CD4-positive, alpha-beta T cell treated with Interleukin-4 for 4 hours (primary cell): ENCODE measurements at regions not wholly inside any gene's neighbourhood (a gene's known extent, or its start where the extent isn't known, plus 50 kb on each side); places are given as distances from the start of the nearest gene placed in this dataset.

Source experiments
- DNase-seq: peaks from one replicate; pipeline ENCODE4 v3.0.0-alpha.2; 2020

DNA sequence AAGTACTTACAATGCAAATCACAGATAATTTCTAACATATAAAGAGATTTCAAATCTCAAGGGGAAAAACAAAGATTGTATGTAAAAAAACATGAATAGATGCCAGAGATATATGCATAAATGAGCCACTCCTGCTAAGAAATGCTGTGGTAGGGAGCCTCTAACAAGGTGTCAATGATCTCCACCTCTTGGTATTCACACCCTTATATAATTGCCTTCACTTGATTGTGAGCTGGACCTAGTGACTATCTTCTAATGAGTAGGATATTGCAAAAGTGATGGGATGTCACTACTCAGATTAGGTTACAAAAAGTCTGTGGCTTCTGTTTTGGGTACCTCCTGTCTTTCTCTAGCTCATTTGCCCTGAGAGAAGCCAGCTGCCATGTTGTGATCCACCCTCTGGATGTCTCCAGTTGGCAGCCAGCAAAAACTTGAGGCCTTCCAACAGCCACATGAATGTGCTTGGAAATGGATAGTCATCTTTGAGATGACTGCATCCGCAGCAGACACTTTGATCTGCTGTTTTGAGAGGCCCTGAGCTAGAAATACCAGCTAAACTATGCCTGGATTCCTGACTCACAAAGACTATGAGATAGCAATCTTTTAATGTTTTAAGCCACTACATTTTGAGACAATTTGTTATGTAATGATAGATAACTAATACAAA is 196.1 kb upstream of the FGGY start:
- DNase-seq = no peak

DNA sequence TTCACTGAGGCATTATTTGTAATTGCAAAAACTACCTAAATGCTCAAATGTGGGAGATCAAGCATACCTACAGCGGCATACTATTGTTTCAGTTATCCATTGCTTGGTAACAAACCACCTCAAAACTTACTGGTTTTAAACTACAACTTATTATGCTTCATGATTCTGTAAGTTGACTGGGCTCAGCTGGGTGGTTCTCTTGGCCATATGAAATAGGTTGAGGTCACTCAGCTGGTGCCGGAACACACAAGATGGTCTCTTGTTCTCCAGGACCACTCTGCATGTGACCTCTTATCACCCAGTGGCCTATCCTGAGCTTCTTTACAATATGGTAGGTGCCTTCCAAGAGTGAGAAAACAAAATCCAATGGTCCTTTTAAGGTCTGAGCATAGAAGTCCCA is 195.4 kb upstream of the FGGY start:
- DNase-seq = no peak

DNA sequence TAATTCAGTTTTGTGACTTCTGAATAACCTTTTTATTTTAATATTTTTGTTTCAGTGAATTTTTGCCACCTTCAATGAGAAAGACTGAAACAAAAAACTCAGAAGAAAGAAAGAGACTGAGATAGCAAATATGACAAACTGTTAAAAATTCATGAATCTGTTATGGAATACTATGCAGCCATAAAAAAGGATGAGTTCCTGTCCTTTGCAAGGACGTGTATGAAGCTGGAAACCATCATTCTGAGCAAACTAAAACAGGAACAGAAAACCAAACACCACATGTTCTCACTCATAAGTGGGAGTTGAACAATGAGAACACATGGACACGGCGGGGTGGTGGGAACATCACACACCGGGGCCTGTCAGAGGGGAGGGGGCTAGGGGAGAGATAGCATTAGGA is 193.4 kb upstream of the FGGY start:
- DNase-seq = no peak

DNA sequence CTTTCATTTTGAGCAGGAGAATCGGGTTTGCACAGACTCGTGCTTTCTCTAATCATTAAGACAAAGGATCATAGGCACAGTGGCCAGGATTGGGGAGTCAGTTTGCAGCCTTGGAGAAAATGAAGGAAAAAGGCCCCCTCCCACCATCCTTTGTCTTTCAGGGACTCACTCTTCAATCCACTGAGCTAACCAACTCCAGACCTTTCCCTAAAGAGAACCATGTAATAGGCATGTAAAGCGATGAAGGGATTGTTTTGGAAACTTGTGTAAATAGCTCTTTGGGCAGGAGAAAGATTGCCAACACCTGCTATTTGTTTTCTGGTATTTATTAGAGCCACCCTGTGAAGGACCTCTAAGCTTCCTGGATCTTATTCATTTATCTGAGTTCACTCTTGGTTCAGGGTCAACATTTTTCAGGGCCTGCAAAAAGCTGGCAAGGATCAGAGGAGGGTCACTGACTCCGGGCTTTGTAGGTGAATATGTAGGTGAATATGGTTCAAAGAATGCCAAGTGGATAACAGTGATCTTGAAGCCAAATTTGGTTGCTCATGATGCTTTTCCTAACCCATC is 192.6 kb upstream of the FGGY start:
- DNase-seq = no peak

DNA sequence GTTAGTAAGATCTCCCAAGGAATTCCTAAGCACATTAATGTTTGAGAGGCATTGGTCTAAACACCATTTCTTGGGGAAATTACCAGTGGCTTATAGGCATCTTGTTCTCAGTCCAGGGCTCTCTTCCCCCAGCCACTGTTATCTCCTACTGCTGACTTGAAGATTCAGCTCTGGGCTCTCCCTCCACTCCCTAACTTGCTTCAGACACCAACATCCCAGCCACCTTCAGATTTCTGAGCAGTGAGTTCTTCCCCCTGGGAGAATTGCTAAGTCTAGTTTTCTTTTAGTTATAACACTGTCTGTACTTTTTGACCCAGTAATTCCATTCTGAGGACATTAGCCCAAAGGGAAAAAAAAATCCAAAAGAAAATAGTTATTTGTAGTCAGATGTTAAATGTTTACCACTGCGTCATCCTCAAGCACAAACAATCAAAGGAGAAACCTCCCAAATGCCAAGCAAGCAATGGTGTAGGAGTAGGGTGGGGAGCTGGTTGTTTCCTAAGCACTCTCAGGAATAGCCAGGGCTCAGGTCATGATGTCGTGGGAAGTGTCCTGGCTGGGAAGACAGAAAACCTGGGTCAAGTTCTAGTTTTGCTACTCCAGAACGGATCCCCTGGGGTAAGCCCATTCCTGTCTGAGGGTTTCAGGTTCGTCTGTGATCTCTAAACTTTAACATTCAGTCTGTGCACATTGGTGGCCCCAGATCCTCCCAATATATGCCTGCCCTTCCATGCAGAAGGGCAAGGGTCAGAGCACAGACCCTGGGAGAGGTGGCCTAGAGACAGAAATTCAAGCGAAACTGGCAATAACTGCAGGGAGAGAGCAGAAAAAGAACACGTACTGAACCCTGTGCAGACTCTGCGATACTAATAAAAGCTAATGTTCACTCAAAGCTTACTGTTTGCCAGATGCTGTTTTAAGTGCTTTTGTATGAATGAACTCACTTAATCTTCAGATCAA is 191.1 kb upstream of the FGGY start:
- no peak for DNase-seq

DNA sequence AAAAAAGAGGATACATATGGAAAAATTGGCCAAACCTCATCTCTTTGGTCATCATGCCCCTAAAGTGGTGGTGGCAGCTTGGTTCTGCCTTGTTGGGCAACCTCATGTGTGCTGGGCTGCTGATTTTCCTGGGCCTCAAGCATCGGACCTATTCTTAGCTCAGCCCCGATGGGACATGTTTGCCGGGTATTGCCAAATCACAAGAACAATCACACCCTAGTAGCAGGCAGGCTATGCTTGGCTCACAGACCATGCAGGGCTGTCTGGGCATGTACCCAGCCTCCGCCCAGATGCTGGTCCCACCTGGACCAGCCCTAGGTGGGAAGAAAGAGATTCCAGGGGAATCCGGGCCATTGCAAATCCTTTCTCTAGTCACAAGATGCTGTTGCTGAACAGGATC is 189.4 kb upstream of the FGGY start:
- DNase-seq = no peak

DNA sequence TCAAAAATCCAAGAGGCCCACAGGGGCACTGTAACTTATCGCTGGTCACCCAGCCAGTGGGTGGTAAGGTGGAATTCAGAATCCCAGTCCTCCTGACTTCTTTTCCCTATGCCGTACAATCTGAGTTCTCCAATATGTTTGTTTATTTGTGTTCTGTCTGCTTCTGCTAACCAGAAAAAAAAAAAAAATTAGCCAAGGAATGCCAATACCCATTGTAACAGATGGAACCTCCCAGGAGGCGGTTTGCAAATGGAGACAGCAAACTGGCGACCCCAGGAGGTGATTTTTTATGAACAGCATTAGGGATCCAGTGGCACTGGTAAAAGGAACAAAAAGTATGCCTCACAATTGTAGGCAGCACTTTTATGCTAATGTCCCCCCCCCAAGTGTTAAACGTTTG is 189.0 kb upstream of the FGGY start:
- DNase-seq = no peak

DNA sequence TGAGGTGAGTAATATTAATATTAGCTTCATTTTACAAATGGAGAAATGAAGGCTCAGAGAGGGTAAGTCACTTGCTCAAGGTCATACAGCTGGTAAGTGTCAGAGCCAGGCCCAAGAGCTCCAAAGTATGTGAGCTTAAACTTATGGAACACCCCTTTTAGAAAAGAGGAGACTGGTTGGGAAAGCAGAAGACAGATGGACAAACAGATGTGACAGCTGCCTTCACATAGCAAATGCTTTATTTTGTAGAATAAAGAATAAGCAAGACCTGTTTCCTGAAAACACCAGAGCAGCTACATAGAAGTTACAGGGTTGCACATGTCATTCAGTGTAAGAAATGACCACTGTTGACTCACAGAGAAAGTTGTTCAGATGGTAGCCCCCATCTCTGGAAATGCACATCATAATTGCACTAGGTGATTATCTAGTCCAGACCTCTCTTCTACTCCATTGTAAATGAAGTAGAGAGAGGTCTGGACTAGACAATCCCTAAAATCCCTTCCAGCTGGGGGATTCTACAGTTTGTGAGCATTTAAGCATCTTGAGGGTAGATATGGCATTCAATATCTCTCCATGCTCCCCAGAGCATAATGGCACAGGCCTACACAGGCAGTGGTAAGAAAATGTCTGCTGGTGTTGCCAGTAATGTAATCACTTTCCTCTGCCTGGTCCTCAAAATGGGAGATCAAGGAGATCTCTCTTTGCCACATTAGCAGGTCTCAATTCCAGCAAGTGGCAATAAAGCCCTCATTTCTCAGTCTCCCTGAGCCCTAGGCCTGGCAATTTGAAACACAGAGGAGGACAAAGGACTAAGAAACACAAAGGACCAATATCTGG is 188.2 kb upstream of the FGGY start:
- no peak for DNase-seq

DNA sequence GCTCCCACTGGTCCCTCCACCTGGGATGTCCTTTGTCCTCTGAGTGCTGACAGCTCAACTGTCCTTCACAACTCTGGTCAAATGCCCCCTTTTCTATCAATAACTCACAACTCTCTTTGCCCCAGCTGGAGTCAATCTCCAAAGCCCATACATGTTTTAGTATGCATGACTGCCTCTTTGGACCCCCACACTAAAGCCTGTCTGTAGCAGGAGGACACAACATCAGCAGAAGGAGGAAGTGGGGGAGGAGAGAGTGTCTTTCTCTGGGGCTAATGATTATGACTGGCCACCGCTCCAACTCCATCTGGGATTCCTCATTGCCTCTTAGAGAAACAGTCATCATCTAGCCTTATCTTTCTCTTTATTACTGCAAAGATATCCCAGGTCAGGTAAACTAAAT is 186.6 kb upstream of the FGGY start:
- no peak for DNase-seq

DNA sequence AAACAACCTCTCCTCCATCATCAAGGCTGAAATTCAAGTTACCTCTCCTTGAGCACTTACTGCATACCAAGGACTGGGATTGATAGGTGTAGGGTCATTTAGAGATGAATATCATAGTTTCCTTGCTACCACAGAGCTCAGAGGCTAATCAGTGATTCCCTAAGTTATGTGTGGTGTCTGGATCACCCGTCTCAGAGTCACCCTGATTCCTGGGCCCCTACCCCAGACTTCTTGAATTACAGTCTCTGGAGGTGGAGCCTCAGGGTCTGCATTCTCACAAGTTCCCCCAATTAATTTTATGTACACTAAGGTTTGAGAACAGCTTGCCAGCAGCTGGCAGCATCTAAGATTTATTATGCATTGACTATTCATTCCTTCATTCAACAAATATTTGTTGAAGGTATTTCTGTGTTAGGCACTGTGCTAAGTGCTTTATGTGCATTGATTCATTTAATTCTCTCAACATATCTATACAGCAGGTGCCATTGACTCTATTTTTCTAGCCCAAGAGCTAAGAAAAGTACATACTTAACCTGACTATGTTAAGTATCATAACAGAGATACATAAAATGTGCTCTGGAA is 182.9 kb upstream of the FGGY start:
- no peak for DNase-seq

DNA sequence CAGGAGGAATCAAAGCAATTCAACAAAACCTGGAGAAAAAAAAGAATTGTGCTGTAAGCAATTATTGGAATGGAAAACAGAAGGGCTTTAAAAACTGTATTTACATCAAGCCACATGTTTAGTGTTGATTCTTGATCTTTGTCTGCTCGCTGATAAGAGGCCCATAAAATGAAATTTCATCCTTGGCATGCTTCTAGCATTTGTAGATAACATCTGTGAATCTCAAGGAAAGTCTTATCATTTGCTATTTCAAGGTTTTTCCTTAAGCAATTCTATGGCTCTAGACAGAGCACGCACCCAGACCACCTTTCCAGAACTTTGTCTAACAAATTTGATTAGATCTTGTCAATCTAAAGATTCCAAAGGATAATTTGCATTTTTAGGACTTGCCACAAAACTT is 181.0 kb upstream of the FGGY start:
- no peak for DNase-seq

DNA sequence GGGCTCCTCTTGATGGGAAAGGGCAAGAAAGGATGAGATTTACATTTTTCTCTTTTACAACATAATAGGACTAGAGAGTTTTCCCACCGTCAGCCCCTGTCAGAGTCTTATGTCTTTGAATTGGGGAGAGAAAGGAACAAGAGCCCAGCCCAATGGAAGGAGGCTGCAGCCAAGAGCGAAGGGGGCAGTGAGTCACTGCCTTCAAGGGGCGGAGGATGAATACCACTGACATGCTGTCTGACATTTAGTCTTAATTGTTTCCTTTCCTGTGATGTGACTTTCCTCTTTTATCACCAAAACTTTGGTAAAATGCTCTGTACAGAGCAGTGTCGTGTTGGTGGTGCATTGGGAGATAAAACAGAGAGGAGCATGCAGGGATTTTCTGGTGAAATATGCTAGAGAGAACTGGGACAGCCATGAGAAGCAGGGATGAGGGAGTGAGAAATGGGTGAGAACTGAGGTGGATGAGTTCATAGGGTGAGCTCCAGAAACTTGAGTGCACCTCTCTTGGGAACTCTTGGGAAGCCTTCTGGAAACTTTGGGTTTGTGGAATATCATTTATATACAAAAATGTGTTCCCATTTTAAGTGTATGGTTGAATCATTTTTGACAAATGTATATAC is 179.9 kb upstream of the FGGY start:
- no peak for DNase-seq

DNA sequence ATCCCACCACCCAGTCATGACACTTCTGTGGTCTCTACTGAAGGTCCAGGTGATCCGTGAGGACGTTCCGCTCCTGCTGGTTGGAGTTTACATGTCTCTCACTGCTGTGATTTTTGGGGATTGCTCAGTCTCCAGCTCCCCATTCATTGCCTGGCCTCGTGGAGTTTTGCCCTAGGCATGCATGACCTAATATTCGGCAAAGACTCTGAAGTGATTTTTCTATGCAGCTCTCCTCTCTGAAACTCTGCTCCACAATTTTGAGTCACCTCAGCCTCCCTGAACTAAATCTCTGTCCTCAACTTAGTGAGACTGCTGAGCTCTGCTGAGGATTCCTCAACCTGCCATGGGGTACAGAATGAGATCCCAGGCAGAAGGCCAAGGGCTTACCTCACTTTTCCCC is 174.4 kb upstream of the FGGY start:
- no peak for DNase-seq

DNA sequence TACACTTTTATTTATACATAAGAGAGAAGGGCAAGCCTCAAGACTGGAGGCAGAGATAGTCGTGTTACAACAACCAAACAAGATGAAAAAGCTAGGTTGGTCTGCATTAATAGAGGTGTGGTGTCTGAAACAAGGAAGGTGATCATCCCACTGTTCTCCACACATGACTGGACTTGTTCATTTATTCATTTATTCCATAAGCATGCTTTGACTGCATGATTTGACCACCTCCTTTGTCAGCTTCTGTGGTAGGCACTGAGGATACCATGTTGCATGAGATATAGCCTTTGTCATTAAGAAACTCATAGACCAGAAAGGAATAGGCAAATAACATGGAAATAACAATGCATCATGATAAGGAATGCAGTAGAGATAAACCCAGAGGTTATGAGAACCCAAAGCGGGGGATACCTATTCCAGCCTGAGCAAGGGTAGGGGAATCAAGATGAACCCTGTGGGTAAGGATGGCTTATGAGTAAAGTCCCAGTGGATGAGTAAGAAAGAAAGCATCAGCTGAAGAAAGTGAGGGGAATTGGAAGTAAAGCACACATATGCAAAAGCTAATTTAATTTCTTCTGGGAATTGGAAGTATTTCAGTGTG is 173.7 kb upstream of the FGGY start:
- DNase-seq = no peak

DNA sequence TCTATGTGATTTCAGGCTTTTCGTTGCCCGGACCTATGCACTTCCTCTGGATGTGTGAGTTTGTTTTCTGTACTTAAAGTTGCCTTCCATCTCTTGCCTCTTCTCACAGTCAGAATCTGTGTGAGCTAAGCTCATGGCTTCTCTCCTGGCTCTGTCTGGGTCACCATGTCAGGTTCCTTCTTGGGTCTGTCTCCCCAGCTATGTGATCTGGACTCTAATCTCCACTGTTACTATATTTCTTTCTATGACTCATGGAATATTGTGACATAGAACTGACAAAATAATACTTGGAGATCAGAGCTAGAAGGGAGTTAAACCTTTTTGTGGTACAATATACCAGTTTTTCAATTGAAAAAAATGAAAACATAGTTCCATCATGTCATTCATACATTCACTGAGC is 172.7 kb upstream of the FGGY start:
- DNase-seq = no peak

DNA sequence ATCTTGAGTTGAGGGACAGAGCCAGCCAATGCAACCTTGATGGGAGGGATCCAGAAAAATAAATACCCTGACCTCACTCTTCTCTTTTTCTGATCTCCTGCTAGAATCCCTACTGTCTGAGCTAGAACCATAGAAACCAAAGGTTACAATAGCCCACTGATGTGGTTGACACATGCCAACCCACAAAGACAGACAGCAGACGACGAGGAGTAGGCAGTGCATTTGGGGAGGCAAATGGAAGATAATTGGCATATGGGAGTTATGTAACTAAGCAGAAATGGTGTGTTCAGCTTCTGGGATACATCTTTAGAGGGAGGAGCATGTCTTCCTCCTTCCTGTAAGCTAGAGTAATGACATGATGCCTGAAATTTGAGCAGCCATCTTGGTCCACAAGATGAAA is 171.7 kb upstream of the FGGY start:
- DNase-seq = peak; percentile 9

DNA sequence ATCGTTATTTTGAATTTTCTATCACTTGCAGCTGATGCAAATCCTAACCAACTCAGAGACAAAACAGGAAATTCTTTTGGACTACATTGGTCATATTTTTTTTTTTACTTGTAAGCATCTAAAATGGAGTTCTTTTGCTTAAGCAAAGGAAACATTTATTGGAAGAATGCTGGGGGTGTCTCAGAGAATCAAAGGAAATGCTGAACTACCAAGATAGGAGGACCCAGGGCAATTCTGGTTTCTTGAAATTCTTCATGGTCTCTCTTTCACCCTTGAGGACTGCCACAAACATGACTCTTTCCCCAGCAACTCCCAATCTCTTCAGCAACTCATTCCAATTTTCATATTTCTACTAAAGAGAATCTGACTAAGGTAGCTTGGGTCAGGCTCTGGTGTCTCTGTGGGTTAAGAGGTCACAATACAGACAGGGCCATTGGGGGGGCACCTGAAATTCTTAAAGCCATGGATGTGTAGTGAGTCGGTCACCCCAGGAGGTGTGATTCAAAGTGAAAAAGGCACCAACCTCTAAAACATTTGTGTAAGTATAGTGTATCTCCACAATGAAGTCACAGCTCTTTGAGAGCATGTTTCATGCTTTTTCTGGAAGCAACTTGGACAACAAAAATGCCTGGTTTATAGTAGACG is 171.1 kb upstream of the FGGY start:
- DNase-seq = no peak

DNA sequence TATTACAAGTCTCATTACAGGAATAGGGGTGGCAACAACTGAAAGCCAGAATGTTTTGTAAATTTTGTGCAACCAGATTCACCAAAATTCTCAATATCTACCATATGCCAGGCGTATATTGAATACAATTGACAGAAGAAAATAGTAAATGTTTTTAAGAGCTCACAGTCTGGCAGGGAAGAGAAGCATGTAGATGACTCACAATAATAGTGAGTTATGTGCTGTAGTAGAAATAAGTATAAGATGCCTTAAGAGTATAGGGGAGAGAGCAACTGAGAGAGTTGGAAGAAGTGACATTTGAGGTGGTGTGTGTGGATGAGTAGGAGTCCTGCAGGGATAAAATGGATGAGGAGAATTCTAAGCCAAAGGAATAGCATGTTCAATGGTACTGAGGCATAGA is 170.5 kb upstream of the FGGY start:
- no peak for DNase-seq

DNA sequence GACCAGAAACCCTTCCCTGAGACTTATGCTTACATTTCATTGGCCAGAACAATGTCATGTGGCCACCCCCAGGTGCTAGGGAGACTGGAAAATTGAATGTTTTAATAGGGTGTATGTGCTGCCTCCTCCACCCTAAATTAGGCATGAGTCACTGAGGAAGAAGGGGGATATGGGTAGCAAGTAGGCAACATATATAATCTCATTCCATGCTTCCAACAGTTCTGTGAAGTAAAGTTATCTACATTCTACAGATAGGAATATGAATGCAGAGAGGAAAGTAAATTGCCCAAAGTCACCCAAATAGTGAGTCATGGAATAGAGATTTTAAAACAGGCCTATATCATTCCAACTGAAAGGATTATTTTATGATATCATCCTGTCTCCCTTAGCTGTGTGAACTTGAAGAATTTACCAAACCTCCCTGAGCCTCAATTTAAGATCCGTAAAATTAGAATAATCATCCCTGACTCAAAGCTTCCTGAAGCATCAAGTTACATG is 168.6 kb upstream of the FGGY start:
- no peak for DNase-seq

DNA sequence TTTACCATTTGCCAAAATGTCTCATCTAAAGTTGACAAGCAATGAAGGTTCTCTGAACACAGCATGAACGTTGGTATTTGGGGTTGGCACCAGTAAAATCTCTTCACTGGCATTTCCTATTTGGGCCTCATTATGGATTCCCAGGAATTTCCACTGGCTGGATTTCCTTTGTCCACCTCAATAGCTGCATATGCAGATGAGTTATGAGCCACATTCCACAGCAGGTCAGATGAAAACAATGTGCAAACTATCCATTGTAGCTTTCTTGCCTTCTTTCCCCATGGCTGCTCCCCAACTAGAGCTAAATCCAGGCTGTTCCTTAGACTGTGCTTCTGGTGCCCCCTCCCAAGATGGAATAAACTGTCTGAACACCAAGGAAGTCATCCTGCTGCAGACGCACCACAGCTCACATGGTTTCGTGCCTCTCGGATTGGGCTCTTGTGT is 168.1 kb upstream of the FGGY start:
- DNase-seq = no peak

DNA sequence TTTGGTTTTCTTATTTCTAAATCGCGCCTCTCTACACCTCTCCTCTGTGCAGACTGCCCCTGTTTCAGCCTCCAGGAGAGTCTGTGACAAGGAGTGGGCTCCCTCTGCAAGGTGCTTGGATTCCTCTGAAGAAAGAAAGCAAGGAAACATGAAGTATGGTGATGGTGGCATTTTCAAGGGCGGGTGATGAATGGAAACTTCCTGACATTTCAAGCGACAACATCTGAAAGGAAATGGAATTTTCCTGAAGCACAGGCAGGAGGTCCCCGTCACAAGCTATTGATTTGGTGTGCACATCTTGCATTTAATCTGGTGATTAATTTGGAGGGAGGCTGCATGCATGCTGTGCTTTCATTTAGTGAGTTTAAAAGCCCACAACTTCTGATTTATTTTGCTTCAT is 164.6 kb upstream of the FGGY start:
- no peak for DNase-seq
